Colonic mucosa (tissue), 4 donors: ENCODE measurements at regions not wholly inside any gene's neighbourhood (a gene's known extent, or its start where the extent isn't known, plus 50 kb on each side); places are given as distances from the start of the nearest gene placed in this dataset.

Experiments
- DNase-seq: peaks from one replicate; pipeline ENCODE4 v3.0.0-alpha.2; 2020
- H3K27ac ChIP-seq: fragments of 200-600 bp; one replicate; pipeline ENCODE4 v1.8.0; 2021
- H3K27me3 ChIP-seq: fragments of 200-600 bp; one replicate; pipeline ENCODE4 v1.8.0; 2021
- H3K36me3 ChIP-seq: fragments of 200-600 bp; one replicate; pipeline ENCODE4 v1.8.0; 2021
- H3K4me1 ChIP-seq: fragments of 200-600 bp; one replicate; pipeline ENCODE4 v1.8.0; 2021; ENCODE audit warnings: mild to moderate bottlenecking
- H3K4me3 ChIP-seq: fragments of 200-600 bp; one replicate; pipeline ENCODE4 v1.8.0; 2021
- H3K9ac ChIP-seq, 2 donors: one replicate each; pipeline ENCODE4 v1.7.0; 2013; ENCODE audit warnings: control low read depth in 2 of 2, low read depth in 2 of 2, low read length in 2 of 2
- H3K9me3 ChIP-seq: fragments of 200-600 bp; one replicate; pipeline ENCODE4 v1.8.0; 2021
- CTCF ChIP-seq: fragments of 200-600 bp; IDR thresholded peaks from one replicate; pipeline ENCODE4 v1.8.0; 2022; ENCODE audit warnings: antibody characterized with exemption, mild to moderate bottlenecking
- intact Hi-C: fragments of 100-400 bp; cut with DNase I; formaldehyde crosslinking; loops from one replicate; pipeline ENCODE4 v1.14.1; 2022
- donor health status: healthy.
- donor health status: DM: no; HTN: no; CAD: no.
- donor health status: DM: no; HTN: no; CAD: no.

- Histone ChIP-seq H3K27ac (no peak overlapping the region), H3K4me1 (no peaks in the 10 kb centered on the region), H3K9ac (no peak overlapping the region), H3K9me3 (no peaks in the 10 kb centered on the region), H3K4me3 (no peak overlapping the region), H3K36me3 (no peaks in the 10 kb centered on the region), H3K27me3 (no peaks in the 10 kb centered on the region)
- intact Hi-C loops, result no loop called here
- TF ChIP-seq CTCF, result no peak
- no peak for DNase-seq
These were observed 350.8 kb upstream of the TSHZ2 start for GRCh38 chr20:52621401-52621800.

- Histone ChIP-seq H3K9me3 (no peaks in the 10 kb centered on the region), H3K9ac (no peak overlapping the region), H3K4me1 (no peaks in the 10 kb centered on the region), H3K27me3 (no peaks in the 10 kb centered on the region), H3K36me3 (no peaks in the 10 kb centered on the region), H3K27ac (no peak overlapping the region), H3K4me3 (no peak overlapping the region)
- intact Hi-C loops, result no loop called here
- TF ChIP-seq CTCF, result no peak
- DNase-seq, result no peak
These were observed 352.5 kb upstream of the TSHZ2 start for GRCh38 chr20:52619671-52620070.

- intact Hi-C loops, result no loop called here
- Histone ChIP-seq H3K27me3 (no peaks in the 10 kb centered on the region), H3K4me3 (no peak overlapping the region), H3K9ac (no peak overlapping the region), H3K27ac (no peak overlapping the region), H3K36me3 (no peaks in the 10 kb centered on the region), H3K4me1 (no peaks in the 10 kb centered on the region), H3K9me3 (no peaks in the 10 kb centered on the region)
- TF ChIP-seq CTCF, result no peak
- DNase-seq, result no peak
These were observed 353.1 kb upstream of the TSHZ2 start for GRCh38 chr20:52619101-52619500.

- Histone ChIP-seq H3K27ac (no peak overlapping the region), H3K9me3 (no peaks in the 10 kb centered on the region), H3K36me3 (no peaks in the 10 kb centered on the region), H3K4me3 (no peak overlapping the region), H3K4me1 (no peaks in the 10 kb centered on the region), H3K27me3 (no peaks in the 10 kb centered on the region), H3K9ac (no peak overlapping the region)
- DNase-seq, result no peak
- TF ChIP-seq CTCF, result no peak
- intact Hi-C loops, result no loop called here
These were observed 355.5 kb upstream of the TSHZ2 start for GRCh38 chr20:52616629-52617028.

- Histone ChIP-seq H3K9me3 (no peaks in the 10 kb centered on the region), H3K27ac (no peak overlapping the region), H3K27me3 (no peaks in the 10 kb centered on the region), H3K36me3 (no peaks in the 10 kb centered on the region), H3K4me1 (no peaks in the 10 kb centered on the region), H3K4me3 (no peak overlapping the region), H3K9ac (no peak overlapping the region)
- no peak for DNase-seq
- no peak for TF ChIP-seq CTCF
- intact Hi-C loops, result no loop called here
These were observed 357.9 kb upstream of the TSHZ2 start for GRCh38 chr20:52614051-52614863.
